Retina (tissue), 1 donor: ENCODE measurements at regions not wholly inside any gene's neighbourhood (a gene's known extent, or its start where the extent isn't known, plus 50 kb on each side); places are given as distances from the start of the nearest gene placed in this dataset.

Experiments used
- DNase-seq: peaks from one replicate; pipeline ENCODE4 v3.0.0-alpha.2; 2016

- no peak for DNase-seq
Measured at GRCh38 chr4:186935901-186936300, 212.2 kb upstream of the FAT1 start.

- no peak for DNase-seq
Measured at GRCh38 chr4:186936496-186937375, 213.1 kb upstream of the FAT1 start.

GRCh38 chr4:186939226-186939625 lies 215.6 kb upstream of the FAT1 start:
- DNase-seq, result no peak

DNA sequence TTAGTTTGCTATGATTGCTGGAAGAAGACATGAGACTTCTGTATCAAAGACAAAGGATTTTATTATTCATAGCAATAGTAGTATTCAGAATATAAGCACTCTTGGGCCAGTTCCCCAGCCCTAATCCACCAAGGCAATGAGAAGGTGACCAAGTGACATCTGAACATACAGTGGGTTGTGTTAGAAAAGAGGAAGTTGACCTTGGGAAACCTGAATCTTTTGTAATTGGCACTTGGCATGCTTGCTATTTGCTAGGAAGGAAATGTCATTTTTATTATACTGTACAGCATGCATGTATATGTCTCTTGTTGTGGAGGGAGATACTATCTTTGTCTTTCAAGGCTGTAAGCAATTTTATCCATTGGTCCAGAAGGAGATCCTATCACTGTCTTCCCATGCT lies 216.1 kb upstream of the FAT1 start:
- no peak for DNase-seq

GRCh38 chr4:186940476-186940875 lies 216.8 kb upstream of the FAT1 start:
- DNase-seq, result no peak

DNA sequence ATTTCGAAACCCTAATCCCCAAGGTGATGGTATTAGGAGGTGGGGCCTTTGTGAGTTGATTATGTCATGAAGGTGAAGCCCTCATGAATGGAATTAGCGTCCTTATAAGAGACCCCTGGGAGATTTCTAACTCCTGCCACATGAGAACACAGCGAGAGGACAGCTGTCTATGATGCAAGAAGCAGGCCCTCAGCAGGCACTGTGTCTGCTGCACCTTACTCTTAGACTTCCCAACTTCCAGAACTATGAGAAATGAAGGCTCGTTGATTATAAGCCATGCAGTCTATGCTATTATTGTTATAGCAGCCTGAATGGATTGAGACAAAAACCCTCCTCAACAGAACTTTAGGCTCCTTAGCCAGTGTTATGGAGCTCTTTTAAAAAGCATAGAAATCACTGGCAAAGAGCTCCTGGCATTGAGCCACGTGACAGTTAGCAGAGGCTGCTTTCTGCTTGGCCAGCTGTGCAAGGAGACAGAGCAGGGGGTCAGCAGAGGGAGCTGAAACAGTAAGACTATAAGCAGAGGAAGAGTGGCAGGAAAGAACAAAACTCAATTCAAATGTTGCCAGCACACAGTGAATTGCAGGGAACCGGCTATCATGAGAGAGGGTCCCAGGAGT lies 219.2 kb upstream of the FAT1 start:
- no peak for DNase-seq

GRCh38 chr4:186943411-186943810 lies 219.8 kb upstream of the FAT1 start:
- DNase-seq, result no peak

GRCh38 chr4:186946136-186946535 lies 222.5 kb upstream of the FAT1 start:
- DNase-seq, result no peak

DNA sequence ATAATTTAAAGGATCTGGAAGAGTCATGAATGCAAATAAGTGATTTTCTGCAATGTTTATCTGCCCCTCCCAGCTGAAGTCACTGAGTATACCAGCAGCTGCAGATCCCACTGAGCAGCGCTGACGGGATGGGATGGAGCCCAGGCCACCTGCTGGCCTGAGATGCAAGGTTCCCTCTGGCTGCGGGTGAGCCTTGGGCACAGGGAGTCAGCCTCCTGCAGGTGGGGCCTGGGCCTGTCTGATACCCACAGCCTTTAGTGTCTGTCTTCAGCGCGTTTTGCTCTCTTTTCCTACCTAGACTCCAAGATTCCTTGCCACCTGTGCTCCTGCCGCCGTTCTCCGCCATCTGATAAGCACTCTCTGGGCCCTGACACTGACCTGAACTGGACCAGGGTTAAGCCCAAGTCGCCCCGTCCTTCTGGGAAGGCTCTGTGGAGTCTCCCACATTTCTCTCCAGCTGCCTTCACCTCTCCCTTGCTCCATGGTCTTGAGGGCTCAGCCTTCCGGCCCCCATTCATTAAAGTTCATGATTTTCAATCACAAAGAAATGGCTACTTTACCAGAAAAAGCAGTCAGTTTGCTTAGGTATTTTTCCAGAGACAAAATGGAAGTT lies 223.1 kb upstream of the FAT1 start:
- DNase-seq, result no peak

DNA sequence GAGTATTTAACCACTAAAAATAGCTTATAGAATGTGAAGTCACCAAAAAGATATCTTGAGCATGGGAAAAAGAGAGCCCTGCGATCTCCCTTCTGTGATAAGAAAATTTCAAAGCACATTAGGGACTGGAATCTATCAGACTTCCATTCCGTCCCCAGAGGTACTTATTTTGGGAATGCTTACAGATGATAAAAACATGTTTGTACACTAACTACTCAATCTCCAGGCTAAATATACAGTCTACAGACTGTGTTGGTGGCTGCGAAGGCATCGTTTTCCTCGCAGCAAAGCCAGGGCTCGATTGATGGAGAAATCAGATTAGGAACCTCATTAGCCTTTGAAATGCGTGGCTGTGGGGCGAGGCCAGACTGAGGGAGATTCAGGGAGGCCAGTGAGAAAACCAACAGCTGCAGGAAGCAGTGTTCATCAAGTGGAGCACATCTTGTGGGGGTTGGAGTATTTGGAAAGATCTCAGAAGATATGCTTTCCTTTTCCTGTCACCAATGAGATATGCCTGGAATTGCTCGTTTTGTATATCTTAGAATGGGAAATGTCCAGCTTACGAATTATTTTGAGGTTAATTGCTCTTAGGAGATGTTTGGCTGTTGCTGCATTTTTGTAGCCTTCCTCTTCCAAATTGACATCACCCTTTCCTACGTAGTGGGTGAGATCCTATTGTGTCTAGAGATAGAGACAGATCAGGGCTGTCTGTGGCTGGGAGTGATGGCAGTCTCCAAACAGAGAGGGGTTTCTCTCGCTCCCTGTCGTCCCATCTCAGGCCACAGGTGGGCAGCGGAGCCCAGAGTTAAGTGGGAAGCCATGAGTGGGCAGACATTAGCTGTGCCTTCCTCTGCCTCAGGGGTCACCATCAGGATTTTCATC lies 224.9 kb upstream of the FAT1 start:
- DNase-seq, result peak; percentile 50

- no peak for DNase-seq
Measured at GRCh38 chr4:186949847-186950246, 226.2 kb upstream of the FAT1 start.

DNA sequence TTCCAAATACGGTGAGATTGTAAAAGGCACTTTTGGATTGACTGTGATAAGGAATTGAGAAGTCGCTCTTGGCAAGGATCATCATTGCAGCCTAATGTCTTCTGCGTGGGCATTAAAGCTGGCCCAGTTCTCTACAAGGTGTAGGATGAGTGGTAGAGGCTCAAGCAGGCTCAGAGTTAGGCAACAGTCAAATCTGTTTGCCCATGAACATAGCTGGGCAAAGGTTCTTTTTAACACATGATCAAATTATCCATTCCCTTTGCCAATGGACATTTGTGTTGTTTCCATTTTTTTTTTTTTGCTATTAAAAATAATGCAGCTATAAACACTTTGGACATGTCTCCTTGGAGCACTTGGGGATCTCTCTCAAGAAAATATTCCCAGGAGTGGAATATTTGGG lies 229.1 kb upstream of the FAT1 start:
- DNase-seq, result no peak

DNA sequence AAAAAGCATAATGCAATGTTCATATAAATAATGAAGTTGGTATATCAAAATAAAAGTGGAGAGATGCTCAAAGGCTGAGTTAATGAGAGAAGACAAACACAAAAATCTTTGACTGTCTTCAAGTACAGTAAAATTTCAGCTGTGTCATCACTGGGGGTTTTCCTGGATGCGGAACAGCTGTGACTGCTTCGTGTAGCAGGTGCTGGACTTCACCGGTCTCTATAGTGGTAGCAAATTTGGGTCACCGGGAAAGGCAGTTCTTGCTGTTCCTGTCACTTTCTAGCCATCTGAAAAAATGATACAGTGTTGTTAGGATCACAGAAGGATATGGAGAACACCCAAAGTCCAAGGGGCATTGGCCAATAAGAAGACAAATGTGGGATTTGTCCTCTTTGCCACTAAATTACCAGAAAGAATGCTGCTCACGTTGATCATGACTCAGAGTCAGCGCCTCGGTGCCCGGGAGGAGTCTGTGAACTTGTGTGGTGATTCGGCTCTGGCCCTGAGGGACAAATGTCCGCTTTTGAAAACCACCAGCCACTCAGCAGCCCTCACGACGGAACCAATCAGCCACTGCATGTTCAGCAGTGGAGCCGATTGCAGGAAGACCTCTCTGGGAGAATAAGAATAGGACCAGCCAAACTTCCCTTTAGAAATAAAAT lies 230.1 kb upstream of the FAT1 start:
- DNase-seq, result no peak

DNA sequence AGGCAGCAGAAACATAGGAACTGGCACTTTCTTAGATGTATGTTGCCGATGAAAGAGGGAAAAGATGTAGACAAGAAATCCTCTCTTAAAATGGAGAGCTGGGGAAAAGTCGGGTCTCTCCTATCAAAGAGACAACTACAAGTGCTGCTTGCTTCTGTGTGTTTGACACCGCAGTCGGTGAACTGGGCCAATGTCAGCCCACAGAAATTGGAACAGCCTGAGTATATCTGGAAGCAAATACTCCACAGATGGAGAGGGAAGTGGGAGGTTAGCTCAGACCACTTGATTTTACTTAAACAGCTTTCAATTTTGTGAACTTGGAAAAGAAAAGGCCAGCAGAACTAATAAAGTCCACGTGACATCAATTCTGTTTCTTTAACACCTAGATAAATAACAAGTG lies 230.9 kb upstream of the FAT1 start:
- DNase-seq, result no peak

- DNase-seq, result no peak
Measured at GRCh38 chr4:186954956-186955355, 231.3 kb upstream of the FAT1 start.

DNA sequence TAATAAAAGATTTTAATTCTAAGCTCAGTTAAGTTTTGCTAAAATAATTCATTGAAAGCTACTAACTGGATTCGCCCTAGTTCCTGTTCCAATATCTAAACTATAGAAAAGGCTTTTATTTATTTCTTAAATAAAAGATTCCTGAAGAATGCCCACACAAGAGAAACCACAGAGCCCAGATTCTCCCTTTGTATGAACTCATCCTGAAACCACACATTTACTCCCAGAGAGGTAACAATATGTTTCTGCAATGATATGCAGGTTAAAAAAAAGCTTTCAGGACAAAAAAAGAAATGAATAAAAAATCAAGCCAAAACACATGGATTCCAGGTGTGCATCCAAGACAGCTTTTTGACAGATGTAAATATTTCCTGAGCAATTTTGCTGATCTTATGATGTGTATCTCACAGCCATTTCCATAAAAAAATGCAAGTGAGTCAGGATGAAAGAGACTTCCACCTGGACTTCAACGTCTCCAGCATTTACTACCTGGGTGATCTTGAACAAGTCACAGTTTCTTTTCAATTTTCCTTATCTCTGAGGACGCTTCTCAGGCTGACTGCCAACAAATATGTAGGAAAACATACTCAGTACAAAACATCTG lies 234.4 kb upstream of the FAT1 start:
- no peak for DNase-seq

DNA sequence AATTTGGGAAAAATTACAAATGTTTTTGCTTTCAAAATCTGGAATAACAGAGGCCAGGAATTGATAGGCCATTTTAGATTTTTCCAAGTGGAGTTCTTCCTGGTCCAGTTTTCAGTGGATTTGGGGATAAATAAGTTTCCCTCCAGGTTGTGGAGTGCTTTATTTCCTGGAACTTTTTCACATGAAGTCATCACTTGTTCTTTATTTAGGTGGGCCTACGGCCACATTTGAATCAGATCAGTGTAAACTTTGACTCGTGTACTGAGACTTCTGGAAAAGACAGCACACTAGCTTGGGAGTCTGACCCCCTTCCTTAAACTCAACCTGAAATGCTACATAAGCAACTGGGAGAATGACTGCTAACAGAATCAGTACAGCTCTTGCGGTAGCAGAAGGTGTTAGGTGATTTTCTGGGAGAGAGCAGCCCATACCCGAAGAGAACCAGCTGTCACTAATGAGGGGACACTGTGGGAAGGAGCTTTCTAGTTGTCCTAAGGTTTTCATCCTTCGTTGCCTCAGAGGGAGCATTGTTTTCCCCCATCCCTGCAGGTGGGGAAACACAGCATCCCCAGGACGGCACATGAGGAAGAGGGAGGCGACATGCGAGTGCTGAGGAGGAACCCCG lies 235.2 kb upstream of the FAT1 start:
- no peak for DNase-seq

DNA sequence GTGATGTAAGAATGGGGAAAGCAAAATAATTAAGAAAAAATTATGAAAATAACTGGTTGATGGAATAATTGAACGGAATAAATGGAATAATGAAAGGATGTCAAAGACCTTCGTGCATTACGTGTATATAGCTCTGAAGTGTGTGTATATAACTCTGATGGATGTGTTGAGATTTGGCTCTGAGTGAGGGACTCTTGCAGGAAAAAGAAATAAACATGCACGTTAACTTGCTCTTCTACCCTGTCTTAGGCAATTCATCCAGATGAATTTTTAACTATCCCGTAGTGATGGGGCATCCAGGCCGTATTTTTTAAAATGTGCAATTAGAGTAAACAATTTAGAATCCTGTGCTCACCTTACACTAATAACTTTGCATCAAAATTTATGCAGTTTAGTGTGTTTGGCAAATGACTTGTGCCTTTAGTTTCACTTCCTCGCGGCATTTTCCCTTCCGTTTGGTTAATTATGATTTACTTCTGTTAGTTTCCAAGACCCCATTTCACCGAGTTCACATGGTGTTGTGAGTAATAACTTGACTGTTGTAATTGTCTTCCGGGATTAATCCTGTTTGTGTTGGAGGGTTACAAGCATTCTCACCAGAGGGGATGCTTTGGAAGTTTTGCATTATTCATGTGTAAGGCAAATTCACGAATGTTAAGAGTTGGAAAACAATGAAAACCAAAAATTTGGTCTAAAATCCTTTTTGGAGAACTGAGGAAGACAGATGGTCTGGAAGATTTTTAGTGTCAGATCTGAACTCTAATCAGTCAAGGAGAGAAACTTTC lies 256.5 kb upstream of the FAT1 start:
- DNase-seq, result no peak

- DNase-seq, result no peak
Measured at GRCh38 chr4:186981161-186981560, 257.5 kb upstream of the FAT1 start.

GRCh38 chr4:186982160-186982559 lies 258.5 kb upstream of the FAT1 start:
- no peak for DNase-seq
